ENCODE measurements at regions not wholly inside any gene's neighbourhood (a gene's known extent, or its start where the extent isn't known, plus 50 kb on each side); places are given as distances from the start of the nearest gene placed in this dataset.
A peak's percentile ranks its signal among the peaks of the same experiment; 100 is the strongest.

- Histone ChIP-seq H3K27ac (ENCODE audit: insufficient read depth, low read length, poor library complexity, severe bottlenecking) (no peak overlapping the region), H3K9me3 (ENCODE audit: control insufficient read depth in 2 of 2, low read length in 2 of 2) (no peaks in the 10 kb centered on the region), H3K4me3 (ENCODE audit: low read depth, low read length) (no peak overlapping the region), H3K36me3 (ENCODE audit: control insufficient read depth, insufficient read depth, low read length) (no peaks in the 10 kb centered on the region), H3K4me1 (ENCODE audit: control insufficient read depth, insufficient read depth, low read length, poor library complexity, severe bottlenecking) (no peaks in the 10 kb centered on the region), H3K27me3 (ENCODE audit: control insufficient read depth, insufficient read depth, low read length) (no peaks in the 10 kb centered on the region)
- no peaks in the 10 kb centered on the region for H3K36me3 Mint-ChIP-seq
- H3K27ac Mint-ChIP-seq: no peak overlapping the region
- DNase-seq: no peak
- H3K9me3 Mint-ChIP-seq: peaks cover 0 to 3% (median 0%) of the 10 kb centered on the region in 7 donors
- H3K4me3 Mint-ChIP-seq: no peak overlapping the region
- H3K4me1 Mint-ChIP-seq: peaks cover 0 to 9% (median 0%) of the 10 kb centered on the region in 4 donors
- ATAC-seq (ENCODE audit: low read depth in 2 of 2): no peak
- H3K27me3 Mint-ChIP-seq: peaks cover 10% of the 10 kb centered on the region
Observed at GRCh38 chr4:159049780-159050375, 53.0 kb upstream of the RAPGEF2 start.

DNA sequence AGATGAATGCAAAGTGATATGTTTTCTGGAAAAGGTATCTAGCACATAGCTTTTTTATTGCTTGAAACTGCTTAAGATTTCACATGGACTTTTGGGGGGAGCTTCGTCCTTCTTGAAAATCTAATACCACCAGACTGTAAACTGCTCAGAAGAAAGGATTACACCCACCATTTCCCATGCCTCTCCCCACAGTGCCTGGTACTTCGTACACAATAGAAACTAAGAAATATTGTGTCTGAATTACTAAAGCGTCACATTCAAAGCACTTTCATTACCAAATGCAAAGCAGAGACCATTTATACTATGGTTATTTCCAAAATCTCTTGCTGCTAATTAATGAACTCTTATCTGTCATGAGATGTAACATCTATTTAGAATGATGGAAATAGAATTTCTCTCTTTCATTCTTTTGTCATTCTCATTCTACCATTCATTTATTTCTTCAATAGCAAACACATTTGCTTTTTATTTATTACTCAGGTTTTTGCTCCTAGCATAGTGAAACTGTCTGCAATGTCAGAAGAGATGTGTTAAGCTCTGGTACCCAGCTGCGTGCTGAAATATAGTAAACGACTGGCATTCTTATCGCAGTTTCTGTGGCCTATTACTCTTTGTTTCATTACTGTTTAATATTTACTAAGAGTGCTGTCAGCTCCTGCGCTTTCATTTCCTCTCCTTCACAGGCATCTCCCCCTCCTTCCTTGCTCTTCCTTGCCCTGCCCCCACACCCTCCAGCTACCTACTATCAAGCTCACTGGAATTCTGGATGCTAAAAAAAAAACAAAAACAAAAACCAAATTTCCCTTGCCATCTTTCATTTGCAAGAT, 51.4 kb upstream of the RAPGEF2 start:
- Histone ChIP-seq H3K4me3 (ENCODE audit: low read depth, low read length) (no peak overlapping the region), H3K27me3 (ENCODE audit: control insufficient read depth, insufficient read depth, low read length) (no peaks in the 10 kb centered on the region), H3K27ac (ENCODE audit: insufficient read depth, low read length, poor library complexity, severe bottlenecking) (no peak overlapping the region), H3K36me3 (ENCODE audit: control insufficient read depth, insufficient read depth, low read length) (no peaks in the 10 kb centered on the region), H3K9me3 (ENCODE audit: control insufficient read depth in 2 of 2, low read length in 2 of 2) (no peaks in the 10 kb centered on the region), H3K4me1 (ENCODE audit: control insufficient read depth, insufficient read depth, low read length, poor library complexity, severe bottlenecking) (no peaks in the 10 kb centered on the region)
- peaks cover 0 to 2% (median 0%) of the 10 kb centered on the region in 7 donors for H3K9me3 Mint-ChIP-seq
- peaks cover 0 to 9% (median 0%) of the 10 kb centered on the region in 4 donors for H3K4me1 Mint-ChIP-seq
- H3K27ac Mint-ChIP-seq: no peak overlapping the region
- H3K27me3 Mint-ChIP-seq: peaks cover 10% of the 10 kb centered on the region
- H3K4me3 Mint-ChIP-seq: no peak overlapping the region
- ATAC-seq (ENCODE audit: low read depth in 2 of 2) (no peak), DNase-seq (peak in 1 of 3 donors; percentile 7)
- no peaks in the 10 kb centered on the region for H3K36me3 Mint-ChIP-seq

GRCh38 chr4:159052315-159052714, 50.6 kb upstream of the RAPGEF2 start:
- no peak for DNase-seq
- H3K4me3 ChIP-seq (ENCODE audit: low read depth, low read length): no peak overlapping the region
- H3K27me3 Mint-ChIP-seq: peaks cover 10% of the 10 kb centered on the region

More at GRCh38 chr4:159052315-159052714, 50.6 kb upstream of the RAPGEF2 start:
- peaks cover 0 to 9% (median 0%) of the 10 kb centered on the region in 4 donors for H3K4me1 Mint-ChIP-seq
- H3K4me1 ChIP-seq (ENCODE audit: control insufficient read depth, insufficient read depth, low read length, poor library complexity, severe bottlenecking): no peaks in the 10 kb centered on the region
- H3K36me3 Mint-ChIP-seq: no peaks in the 10 kb centered on the region
- H3K4me3 Mint-ChIP-seq: no peak overlapping the region
- no peak for ATAC-seq (ENCODE audit: low read depth in 2 of 2)
- no peak overlapping the region for H3K27ac Mint-ChIP-seq
- peaks cover 0 to 1% (median 0%) of the 10 kb centered on the region in 7 donors for H3K9me3 Mint-ChIP-seq
- no peaks in the 10 kb centered on the region for H3K36me3 ChIP-seq (ENCODE audit: control insufficient read depth, insufficient read depth, low read length)
- no peak overlapping the region for H3K27ac ChIP-seq (ENCODE audit: insufficient read depth, low read length, poor library complexity, severe bottlenecking)
- no peaks in the 10 kb centered on the region for H3K9me3 ChIP-seq (ENCODE audit: control insufficient read depth in 2 of 2, low read length in 2 of 2)
- H3K27me3 ChIP-seq (ENCODE audit: control insufficient read depth, insufficient read depth, low read length): no peaks in the 10 kb centered on the region

All from CD4-positive, CD25-positive, alpha-beta regulatory T cell (primary cell).